Glomerular visceral epithelial cell (primary cell): ENCODE measurements at regions not wholly inside any gene's neighbourhood (a gene's known extent, or its start where the extent isn't known, plus 50 kb on each side); places are given as distances from the start of the nearest gene placed in this dataset.

Source experiments
- DNase-seq: peaks from one replicate; pipeline ENCODE4 v3.0.0-alpha.2; 2016; ENCODE audit errors: extremely low spot score

- DNase-seq: no peak
These were observed 342.4 kb downstream of the AKAIN1 start for GRCh38 chr18:4854671-4855070.

GRCh38 chr18:4851301-4851976 is 345.6 kb downstream of the AKAIN1 start:
- DNase-seq: no peak

- DNase-seq: no peak
These were observed 350.0 kb downstream of the AKAIN1 start for GRCh38 chr18:4847056-4847455.

GRCh38 chr18:4844320-4844719 is 352.7 kb downstream of the AKAIN1 start:
- DNase-seq: no peak

GRCh38 chr18:4843771-4844170 is 353.3 kb downstream of the AKAIN1 start:
- DNase-seq: no peak

GRCh38 chr18:4842751-4843150 is 354.3 kb downstream of the AKAIN1 start:
- DNase-seq: no peak

GRCh38 chr18:4842287-4842686 is 354.8 kb downstream of the AKAIN1 start:
- DNase-seq: no peak

- DNase-seq: no peak
These were observed 357.4 kb downstream of the AKAIN1 start for GRCh38 chr18:4839639-4840038.

GRCh38 chr18:4836141-4836540 is 360.9 kb downstream of the AKAIN1 start:
- DNase-seq: no peak

GRCh38 chr18:4831791-4832375 is 365.2 kb downstream of the AKAIN1 start:
- no peak for DNase-seq

- DNase-seq: no peak
These were observed 365.9 kb downstream of the AKAIN1 start for GRCh38 chr18:4831127-4831526.

- DNase-seq: no peak
These were observed 368.0 kb upstream of the DLGAP1 start for GRCh38 chr18:4823091-4823490.

GRCh38 chr18:4821801-4822200 is 366.7 kb upstream of the DLGAP1 start:
- no peak for DNase-seq

GRCh38 chr18:4817665-4818064 is 362.6 kb upstream of the DLGAP1 start:
- no peak for DNase-seq

GRCh38 chr18:4813708-4814107 is 358.6 kb upstream of the DLGAP1 start:
- no peak for DNase-seq

GRCh38 chr18:4808891-4809290 is 353.8 kb upstream of the DLGAP1 start:
- no peak for DNase-seq

GRCh38 chr18:4807604-4808293 is 352.6 kb upstream of the DLGAP1 start:
- no peak for DNase-seq

GRCh38 chr18:4806331-4806730 is 351.2 kb upstream of the DLGAP1 start:
- no peak for DNase-seq

GRCh38 chr18:4802296-4802695 is 347.2 kb upstream of the DLGAP1 start:
- DNase-seq: no peak

GRCh38 chr18:4801151-4801550 is 346.0 kb upstream of the DLGAP1 start:
- DNase-seq: no peak

- DNase-seq: no peak
These were observed 342.0 kb upstream of the DLGAP1 start for GRCh38 chr18:4797002-4797685.

GRCh38 chr18:4789506-4789905 is 334.4 kb upstream of the DLGAP1 start:
- no peak for DNase-seq

- DNase-seq: no peak
These were observed 326.8 kb upstream of the DLGAP1 start for GRCh38 chr18:4781873-4782272.
